Suprapubic skin (tissue), 4 donors: ENCODE measurements at regions not wholly inside any gene's neighbourhood (a gene's known extent, or its start where the extent isn't known, plus 50 kb on each side); places are given as distances from the start of the nearest gene placed in this dataset.

ENCODE experiments used
- CTCF ChIP-seq, 2 donors: fragments of 200-600 bp in 1 of 2; fragments of 450-650 bp in 1 of 2; sonication (generic) in 1 of 2; IDR thresholded peaks; one replicate each; pipeline ENCODE4 v1.5.1; 2016 to 2019; ENCODE audit warnings: antibody characterized with exemption in 2 of 2, mild to moderate bottlenecking in 1 of 2, moderate library complexity in 1 of 2
- EP300 ChIP-seq: sonication (generic); formaldehyde crosslinking; IDR thresholded peaks from one replicate; pipeline ENCODE4 v1.6.1; 2017; ENCODE audit warnings: antibody characterized with exemption
- POLR2A ChIP-seq, 2 donors: fragments of 450-650 bp; IDR thresholded peaks; one replicate each; pipeline ENCODE4 v1.6.1; 2017; ENCODE audit warnings: antibody characterized with exemption in 2 of 2, mild to moderate bottlenecking in 2 of 2, moderate library complexity in 2 of 2
- POLR2AphosphoS5 ChIP-seq, 3 donors: sonication (generic); formaldehyde crosslinking; IDR thresholded peaks; one replicate each; pipeline ENCODE4 v1.6.1; 2017; ENCODE audit warnings: antibody characterized with exemption in 3 of 3

DNA sequence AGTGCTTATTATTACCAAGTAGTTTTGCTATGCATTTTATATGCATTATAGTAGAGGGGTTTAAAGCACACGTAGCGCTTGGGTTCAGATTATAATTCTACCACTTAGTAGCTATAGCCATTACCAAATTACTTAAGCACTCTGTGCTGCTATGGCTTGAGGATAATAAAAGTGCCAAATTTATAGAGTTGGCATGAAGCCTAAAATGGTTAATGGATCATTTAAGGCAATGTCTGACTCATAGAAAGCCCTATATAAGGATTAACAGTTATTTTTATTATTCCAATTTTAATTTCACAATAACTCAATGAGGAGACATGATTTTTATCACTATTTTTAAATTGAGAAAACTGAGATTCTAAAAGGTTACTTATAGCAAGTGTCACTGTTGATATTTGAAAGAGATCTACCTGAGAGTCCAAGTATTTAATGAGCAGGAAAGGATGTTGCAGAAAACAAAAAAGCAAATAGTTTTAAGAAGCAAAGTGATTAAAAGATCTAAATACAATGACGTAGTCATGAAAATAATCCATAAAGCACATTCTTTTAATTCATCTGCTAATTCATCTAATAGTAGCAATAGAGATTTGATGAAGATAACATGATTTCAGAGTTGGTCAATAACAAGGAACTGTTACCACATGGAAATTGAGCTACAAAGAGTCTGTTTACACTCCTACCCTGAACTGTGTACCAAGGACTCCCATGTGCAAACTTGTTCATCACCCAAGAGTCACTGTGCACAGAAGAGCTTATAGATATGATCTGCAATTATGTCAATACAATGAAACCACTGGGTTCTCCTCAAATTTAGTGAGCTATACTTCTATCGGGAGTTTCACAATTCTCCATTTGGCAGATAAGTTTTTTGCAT lies 78.8 kb upstream of the DTNA start:
- no peak for TF ChIP-seq CTCF (IDR thresholded peaks at IDR 0.05)
- no peak for TF ChIP-seq POLR2A (IDR thresholded peaks at IDR 0.05)
- TF ChIP-seq EP300, result no peak
- no peak for TF ChIP-seq POLR2AphosphoS5 (IDR thresholded peaks at IDR 0.05)
